ENCODE measurements at regions not wholly inside any gene's neighbourhood (a gene's known extent, or its start where the extent isn't known, plus 50 kb on each side); places are given as distances from the start of the nearest gene placed in this dataset.

DNA sequence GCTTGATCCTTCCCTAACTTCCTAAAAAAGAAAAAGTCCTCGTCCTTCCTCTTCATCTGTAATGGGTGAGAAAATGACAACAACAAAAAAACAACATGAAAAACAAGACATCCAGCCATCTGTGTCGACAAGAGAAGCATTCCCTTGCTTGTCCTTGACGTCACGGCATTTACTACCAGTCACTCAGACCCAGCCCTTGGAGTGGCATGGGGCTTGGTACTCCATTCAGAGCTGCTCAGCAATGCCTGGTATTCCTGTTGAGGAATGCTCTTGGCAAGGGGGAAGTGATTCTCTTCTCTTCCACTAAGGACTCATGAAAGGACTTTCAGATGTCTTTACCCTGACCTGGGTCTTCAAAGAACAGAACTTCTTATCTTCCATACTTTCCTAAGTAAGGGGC lies 339.7 kb upstream of the RASGRP1 start:
- H3K9ac ChIP-seq (ENCODE audit: low read length) = no peak overlapping the region
- H3K4me1 ChIP-seq (ENCODE audit: insufficient read depth, low read length) = no peaks in the 10 kb centered on the region
- H3K27me3 ChIP-seq (ENCODE audit: control insufficient read depth in 1 of 2, insufficient read depth in 2 of 2, low read length in 2 of 2) = no peaks in the 10 kb centered on the region
- H3K36me3 ChIP-seq (ENCODE audit: insufficient read depth, low read length) = no peaks in the 10 kb centered on the region
- H3K4me3 ChIP-seq (ENCODE audit: low read depth in 1 of 2, low read length in 2 of 2) = no peak overlapping the region
- H3K27ac ChIP-seq (ENCODE audit: low read depth, low read length) = no peak overlapping the region
- H3K9me3 ChIP-seq (ENCODE audit: low read length) = no peaks in the 10 kb centered on the region

DNA sequence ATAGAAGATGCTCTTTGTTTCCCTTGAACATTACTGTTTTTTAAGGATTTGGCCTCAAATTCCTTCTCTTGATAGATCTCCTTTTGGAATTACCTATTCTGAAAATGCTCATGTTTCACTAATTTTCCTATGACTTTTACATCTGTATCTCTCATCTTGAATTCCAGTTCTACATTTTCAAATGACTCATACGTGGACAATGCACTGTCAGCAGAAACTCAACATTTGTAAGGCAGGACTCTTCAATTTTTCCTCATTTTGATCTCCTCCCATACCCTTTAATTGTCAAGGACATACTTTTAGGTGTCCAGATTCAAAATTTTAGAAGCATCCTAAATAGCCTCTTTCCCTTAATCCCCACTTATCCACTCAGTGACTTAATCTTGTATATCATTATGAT lies 341.0 kb upstream of the RASGRP1 start:
- H3K27me3 ChIP-seq (ENCODE audit: control insufficient read depth in 1 of 2, insufficient read depth in 2 of 2, low read length in 2 of 2) = no peaks in the 10 kb centered on the region
- no peak overlapping the region for H3K4me3 ChIP-seq (ENCODE audit: low read depth in 1 of 2, low read length in 2 of 2)
- H3K9ac ChIP-seq (ENCODE audit: low read length) = no peak overlapping the region
- no peaks in the 10 kb centered on the region for H3K36me3 ChIP-seq (ENCODE audit: insufficient read depth, low read length)
- no peaks in the 10 kb centered on the region for H3K9me3 ChIP-seq (ENCODE audit: low read length)
- no peak overlapping the region for H3K27ac ChIP-seq (ENCODE audit: low read depth, low read length)
- no peaks in the 10 kb centered on the region for H3K4me1 ChIP-seq (ENCODE audit: insufficient read depth, low read length)

DNA sequence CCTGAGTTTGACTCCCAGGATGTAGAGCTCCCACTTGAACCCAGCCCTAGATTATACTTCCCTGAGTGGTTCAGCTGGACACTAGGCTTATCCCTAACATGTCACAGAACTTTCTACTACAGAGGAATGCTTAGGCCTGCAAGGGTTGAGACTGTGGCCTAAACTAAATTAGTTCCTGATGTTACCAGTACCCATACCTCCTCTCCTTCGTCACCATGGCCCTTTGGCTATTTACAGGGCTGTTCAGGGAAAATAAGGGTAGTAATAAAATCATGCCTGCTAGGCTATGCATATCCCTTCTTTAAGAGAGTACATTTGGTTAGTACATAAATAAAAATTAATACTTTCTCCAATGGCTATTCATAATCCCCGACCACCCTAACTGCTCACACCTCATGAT lies 356.4 kb upstream of the RASGRP1 start:
- H3K36me3 ChIP-seq (ENCODE audit: insufficient read depth, low read length) = no peaks in the 10 kb centered on the region
- no peaks in the 10 kb centered on the region for H3K9me3 ChIP-seq (ENCODE audit: low read length)
- H3K9ac ChIP-seq (ENCODE audit: low read length) = no peak overlapping the region
- no peak overlapping the region for H3K27ac ChIP-seq (ENCODE audit: low read depth, low read length)
- H3K27me3 ChIP-seq (ENCODE audit: control insufficient read depth in 1 of 2, insufficient read depth in 2 of 2, low read length in 2 of 2) = no peaks in the 10 kb centered on the region
- H3K4me1 ChIP-seq (ENCODE audit: insufficient read depth, low read length) = no peaks in the 10 kb centered on the region
- no peak overlapping the region for H3K4me3 ChIP-seq (ENCODE audit: low read depth in 1 of 2, low read length in 2 of 2)

DNA sequence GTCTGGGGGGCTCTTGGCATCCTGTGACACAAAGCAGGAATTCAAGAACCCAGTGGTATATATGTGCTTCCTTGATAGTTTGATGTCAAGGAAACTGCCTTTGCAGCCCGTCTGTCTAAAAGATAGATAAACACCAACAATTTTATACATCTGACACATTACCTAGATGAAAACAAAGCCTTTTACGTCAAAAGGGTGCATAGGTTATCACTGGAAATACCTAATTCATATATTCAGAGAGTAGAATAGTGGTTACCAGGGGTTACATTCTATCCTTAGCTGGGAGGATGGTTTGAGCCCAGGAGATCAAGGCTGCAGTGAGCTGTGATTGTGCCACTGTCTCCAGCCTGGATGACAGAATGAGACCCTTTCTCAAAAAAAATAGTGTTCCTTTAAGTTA lies 356.9 kb upstream of the RASGRP1 start:
- Histone ChIP-seq H3K36me3 (ENCODE audit: insufficient read depth, low read length) (no peaks in the 10 kb centered on the region), H3K27me3 (ENCODE audit: control insufficient read depth in 1 of 2, insufficient read depth in 2 of 2, low read length in 2 of 2) (no peaks in the 10 kb centered on the region), H3K9me3 (ENCODE audit: low read length) (no peaks in the 10 kb centered on the region), H3K4me1 (ENCODE audit: insufficient read depth, low read length) (no peaks in the 10 kb centered on the region), H3K4me3 (ENCODE audit: low read depth in 1 of 2, low read length in 2 of 2) (no peak overlapping the region), H3K27ac (ENCODE audit: low read depth, low read length) (no peak overlapping the region), H3K9ac (ENCODE audit: low read length) (no peak overlapping the region)

DNA sequence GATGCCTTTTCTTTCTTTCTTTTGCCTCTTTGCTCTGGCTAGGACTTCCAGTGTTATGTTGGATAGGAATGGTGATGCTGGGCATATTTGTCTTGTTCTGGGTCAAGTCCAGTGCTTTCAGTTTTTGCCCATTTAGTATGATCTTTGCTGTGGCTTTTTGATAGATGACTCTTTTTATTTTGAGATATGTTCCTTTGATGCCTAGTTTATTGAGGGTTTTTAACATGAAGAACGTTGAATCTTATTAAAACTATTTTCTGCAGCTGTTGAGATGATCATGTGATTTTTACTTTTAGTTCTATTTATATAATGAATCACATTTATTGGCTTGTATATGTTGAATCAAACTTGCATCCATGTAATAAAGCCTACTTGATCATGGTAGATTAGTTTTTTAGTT lies 363.8 kb upstream of the RASGRP1 start:
- Histone ChIP-seq H3K9me3 (ENCODE audit: low read length) (no peaks in the 10 kb centered on the region), H3K27me3 (ENCODE audit: control insufficient read depth in 1 of 2, insufficient read depth in 2 of 2, low read length in 2 of 2) (no peaks in the 10 kb centered on the region), H3K9ac (ENCODE audit: low read length) (no peak overlapping the region), H3K4me3 (ENCODE audit: low read depth in 1 of 2, low read length in 2 of 2) (no peak overlapping the region), H3K4me1 (ENCODE audit: insufficient read depth, low read length) (no peaks in the 10 kb centered on the region), H3K36me3 (ENCODE audit: insufficient read depth, low read length) (no peaks in the 10 kb centered on the region), H3K27ac (ENCODE audit: low read depth, low read length) (no peak overlapping the region)

DNA sequence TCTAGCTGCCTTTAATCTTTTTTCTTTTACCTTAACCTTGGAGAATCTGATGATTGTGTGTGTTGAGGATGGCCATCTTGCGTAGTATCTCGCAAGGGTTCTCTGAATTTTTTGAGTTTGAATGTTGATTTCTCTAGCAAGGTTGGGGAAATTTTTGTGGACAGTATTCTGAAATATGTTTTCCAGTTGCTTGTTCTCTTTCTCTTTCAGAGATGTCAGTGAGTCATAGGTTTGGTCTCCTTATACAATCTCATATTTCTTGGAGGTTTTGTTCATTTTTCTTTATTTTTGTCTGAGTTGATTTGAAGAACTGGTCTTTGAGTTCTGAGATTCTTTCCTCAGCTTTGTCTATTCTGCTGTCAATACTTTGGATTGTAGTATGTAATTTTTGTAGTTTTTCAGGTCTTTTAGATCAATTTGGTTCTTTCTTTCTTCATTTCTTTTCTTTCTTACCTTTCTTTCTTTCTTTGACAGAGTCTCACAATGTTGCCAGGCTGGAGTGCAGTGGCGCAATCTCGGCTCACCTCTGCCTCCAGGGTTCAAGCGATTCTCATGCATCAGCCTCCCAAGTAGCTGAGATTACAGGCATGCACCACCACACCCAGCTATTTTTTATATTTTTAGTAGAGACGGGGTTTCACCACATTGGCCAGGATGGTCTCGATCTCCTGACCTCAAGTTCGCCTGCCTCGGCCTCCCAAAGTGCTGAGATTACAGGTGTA lies 366.4 kb upstream of the RASGRP1 start:
- Histone ChIP-seq H3K4me1 (ENCODE audit: insufficient read depth, low read length) (no peaks in the 10 kb centered on the region), H3K27ac (ENCODE audit: low read depth, low read length) (no peak overlapping the region), H3K27me3 (ENCODE audit: control insufficient read depth in 1 of 2, insufficient read depth in 2 of 2, low read length in 2 of 2) (no peaks in the 10 kb centered on the region), H3K36me3 (ENCODE audit: insufficient read depth, low read length) (no peaks in the 10 kb centered on the region), H3K4me3 (ENCODE audit: low read depth in 1 of 2, low read length in 2 of 2) (no peak overlapping the region), H3K9ac (ENCODE audit: low read length) (no peak overlapping the region), H3K9me3 (ENCODE audit: low read length) (no peaks in the 10 kb centered on the region)

DNA sequence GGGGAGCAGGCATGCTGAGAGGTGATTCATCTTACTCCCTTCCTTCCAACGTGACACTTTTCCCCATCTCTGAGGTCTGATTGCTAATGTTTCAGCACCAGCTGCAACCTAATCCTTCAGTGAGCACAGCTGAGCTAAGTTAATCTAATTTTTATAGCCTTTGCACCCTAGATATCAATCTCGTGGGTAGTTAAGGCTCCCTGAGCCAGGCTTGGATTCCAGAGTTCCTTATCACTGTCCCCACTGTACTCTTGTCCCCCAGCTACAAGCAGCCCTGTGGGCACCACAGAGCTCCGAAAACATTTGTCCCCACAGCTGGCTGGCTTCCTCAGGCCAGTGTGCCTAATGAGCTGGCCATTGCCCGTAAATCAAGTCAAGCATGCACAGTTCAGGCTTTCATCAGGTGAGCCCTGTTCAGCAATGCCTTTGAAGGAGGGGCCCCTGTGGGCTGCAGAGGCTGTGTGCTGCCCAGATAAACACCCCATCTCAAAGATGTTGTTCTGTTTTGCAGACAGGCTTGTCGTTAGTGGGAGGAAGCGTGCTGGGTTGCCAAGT lies 376.9 kb upstream of the RASGRP1 start:
- no peaks in the 10 kb centered on the region for H3K36me3 ChIP-seq (ENCODE audit: insufficient read depth, low read length)
- H3K9me3 ChIP-seq (ENCODE audit: low read length) = no peaks in the 10 kb centered on the region
- H3K27me3 ChIP-seq (ENCODE audit: control insufficient read depth in 1 of 2, insufficient read depth in 2 of 2, low read length in 2 of 2) = no peaks in the 10 kb centered on the region
- H3K27ac ChIP-seq (ENCODE audit: low read depth, low read length) = no peak overlapping the region
- no peak overlapping the region for H3K4me3 ChIP-seq (ENCODE audit: low read depth in 1 of 2, low read length in 2 of 2)
- no peaks in the 10 kb centered on the region for H3K4me1 ChIP-seq (ENCODE audit: insufficient read depth, low read length)
- no peak overlapping the region for H3K9ac ChIP-seq (ENCODE audit: low read length)

DNA sequence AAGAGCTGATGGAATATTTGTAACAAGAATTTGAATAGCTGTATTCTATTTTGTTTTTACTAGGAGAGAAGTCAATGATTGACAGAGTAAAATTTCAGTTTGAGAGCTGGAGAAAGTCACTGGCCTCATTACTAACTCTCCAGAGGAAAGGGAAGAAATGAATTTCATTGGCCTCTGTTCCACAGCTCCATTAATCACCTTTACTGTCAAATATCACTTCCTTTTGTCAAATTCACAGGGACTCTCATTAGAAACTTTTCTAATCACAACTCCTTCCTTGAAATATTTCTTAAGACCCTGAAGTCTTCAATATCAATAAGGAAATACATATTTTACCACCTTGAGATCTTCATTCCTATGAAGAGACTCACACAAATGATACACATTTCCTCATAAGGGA lies 379.9 kb upstream of the RASGRP1 start:
- no peaks in the 10 kb centered on the region for H3K4me1 ChIP-seq (ENCODE audit: insufficient read depth, low read length)
- H3K27ac ChIP-seq (ENCODE audit: low read depth, low read length) = no peak overlapping the region
- no peaks in the 10 kb centered on the region for H3K36me3 ChIP-seq (ENCODE audit: insufficient read depth, low read length)
- H3K9me3 ChIP-seq (ENCODE audit: low read length) = no peaks in the 10 kb centered on the region
- no peaks in the 10 kb centered on the region for H3K27me3 ChIP-seq (ENCODE audit: control insufficient read depth in 1 of 2, insufficient read depth in 2 of 2, low read length in 2 of 2)
- H3K9ac ChIP-seq (ENCODE audit: low read length) = no peak overlapping the region
- no peak overlapping the region for H3K4me3 ChIP-seq (ENCODE audit: low read depth in 1 of 2, low read length in 2 of 2)

DNA sequence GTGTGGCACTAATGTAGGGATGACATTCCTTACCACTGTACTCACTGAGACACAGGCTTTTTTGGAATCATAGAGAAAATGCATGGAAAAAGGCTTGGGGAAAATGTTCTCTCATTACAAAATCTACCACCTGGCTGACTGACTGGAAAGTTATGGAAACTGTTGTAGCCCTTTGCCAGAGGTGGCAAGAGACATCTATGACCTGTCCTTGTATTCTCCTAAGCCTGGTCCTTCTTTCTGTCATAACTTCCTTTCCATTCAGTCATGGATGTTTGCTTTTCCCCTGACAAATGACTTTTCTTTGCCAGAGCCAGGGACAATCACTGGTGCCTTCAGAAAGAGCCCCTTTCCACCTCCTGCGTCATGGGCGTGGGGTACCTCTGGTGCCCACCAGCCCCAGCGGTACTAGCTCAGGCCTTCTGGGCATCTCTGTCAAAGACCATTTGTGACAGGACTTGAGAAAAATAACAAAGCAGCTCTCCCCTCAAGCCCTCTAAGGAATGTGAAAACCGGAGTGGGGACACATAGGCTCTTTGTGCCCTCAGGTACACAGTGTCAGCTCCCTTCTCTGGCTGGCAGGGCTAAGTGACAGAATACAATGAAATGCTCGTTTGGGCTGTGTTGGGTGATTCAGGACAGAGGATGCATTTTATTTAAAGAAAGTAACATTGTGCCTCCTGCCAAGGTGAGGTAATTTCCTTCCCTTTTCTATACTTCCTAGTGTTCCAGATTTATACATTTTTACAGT lies 381.1 kb upstream of the RASGRP1 start:
- Histone ChIP-seq H3K9me3 (ENCODE audit: low read length) (no peaks in the 10 kb centered on the region), H3K4me1 (ENCODE audit: insufficient read depth, low read length) (no peaks in the 10 kb centered on the region), H3K4me3 (ENCODE audit: low read depth in 1 of 2, low read length in 2 of 2) (no peak overlapping the region), H3K36me3 (ENCODE audit: insufficient read depth, low read length) (no peaks in the 10 kb centered on the region), H3K9ac (ENCODE audit: low read length) (no peak overlapping the region), H3K27ac (ENCODE audit: low read depth, low read length) (no peak overlapping the region), H3K27me3 (ENCODE audit: control insufficient read depth in 1 of 2, insufficient read depth in 2 of 2, low read length in 2 of 2) (no peaks in the 10 kb centered on the region)

DNA sequence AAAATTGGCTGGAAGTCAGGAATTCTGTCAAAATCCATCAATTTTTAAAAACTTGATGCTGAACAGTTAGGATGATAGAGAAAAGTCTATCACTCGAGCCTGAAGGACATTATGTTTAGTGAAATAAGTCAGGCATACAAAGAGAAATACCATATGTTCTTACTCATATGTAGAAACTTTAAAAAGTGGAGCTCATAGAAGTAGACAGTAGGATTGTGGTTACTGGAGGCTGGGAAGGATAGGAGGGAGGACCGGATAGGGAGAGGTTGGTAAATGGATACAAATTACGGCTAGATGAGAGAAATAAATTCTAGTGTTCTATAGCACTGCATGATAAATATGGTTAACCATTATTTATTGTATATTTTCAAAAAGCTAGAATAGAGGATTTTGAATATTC lies 389.5 kb upstream of the RASGRP1 start:
- Histone ChIP-seq H3K27ac (ENCODE audit: low read depth, low read length) (no peak overlapping the region), H3K9ac (ENCODE audit: low read length) (no peak overlapping the region), H3K27me3 (ENCODE audit: control insufficient read depth in 1 of 2, insufficient read depth in 2 of 2, low read length in 2 of 2) (no peaks in the 10 kb centered on the region), H3K9me3 (ENCODE audit: low read length) (no peaks in the 10 kb centered on the region), H3K4me1 (ENCODE audit: insufficient read depth, low read length) (no peaks in the 10 kb centered on the region), H3K4me3 (ENCODE audit: low read depth in 1 of 2, low read length in 2 of 2) (no peak overlapping the region), H3K36me3 (ENCODE audit: insufficient read depth, low read length) (no peaks in the 10 kb centered on the region)

DNA sequence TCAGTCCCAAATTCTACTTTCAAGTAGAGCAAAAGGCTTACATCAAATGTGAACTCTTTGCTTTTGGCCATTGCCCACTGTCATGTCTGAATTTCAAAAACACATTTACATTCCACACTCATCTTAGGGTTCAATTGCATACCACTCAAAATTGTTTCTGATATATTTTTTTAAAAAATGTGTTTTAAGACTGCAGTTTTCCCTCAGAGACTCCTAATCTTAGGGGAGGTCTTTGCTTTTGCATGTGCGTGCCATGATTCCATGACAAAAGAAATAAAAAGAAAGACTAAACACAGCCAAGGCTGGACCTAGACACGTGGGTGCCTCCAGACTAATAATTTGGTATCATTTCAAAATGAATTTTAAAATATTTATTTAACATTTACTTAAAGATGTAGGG lies 396.8 kb upstream of the RASGRP1 start:
- Histone ChIP-seq H3K9ac (ENCODE audit: low read length) (no peak overlapping the region), H3K27ac (ENCODE audit: low read depth, low read length) (no peak overlapping the region), H3K9me3 (ENCODE audit: low read length) (no peaks in the 10 kb centered on the region), H3K27me3 (ENCODE audit: control insufficient read depth in 1 of 2, insufficient read depth in 2 of 2, low read length in 2 of 2) (no peaks in the 10 kb centered on the region), H3K36me3 (ENCODE audit: insufficient read depth, low read length) (no peaks in the 10 kb centered on the region), H3K4me3 (ENCODE audit: low read depth in 1 of 2, low read length in 2 of 2) (no peak overlapping the region), H3K4me1 (ENCODE audit: insufficient read depth, low read length) (no peaks in the 10 kb centered on the region)

DNA sequence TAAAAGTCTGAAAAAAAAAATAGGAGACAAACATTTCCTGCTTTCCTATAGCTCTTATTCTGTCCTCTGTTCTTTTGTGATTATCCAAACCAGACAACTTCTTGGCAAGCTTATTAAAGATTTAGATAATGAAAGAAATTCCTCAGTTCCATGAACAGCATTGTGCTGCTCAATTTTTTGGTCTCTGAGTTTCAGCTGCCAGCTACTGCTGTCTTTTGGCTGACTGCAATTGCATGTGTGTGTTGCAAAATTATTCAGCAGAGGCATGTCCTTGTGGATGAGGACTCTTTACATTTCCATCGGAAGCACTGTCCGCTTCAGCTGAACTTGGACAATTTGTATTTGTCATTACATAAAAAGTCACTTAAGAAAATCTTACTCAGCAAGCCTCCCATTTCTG lies 397.3 kb upstream of the RASGRP1 start:
- Histone ChIP-seq H3K27me3 (ENCODE audit: control insufficient read depth in 1 of 2, insufficient read depth in 2 of 2, low read length in 2 of 2) (no peaks in the 10 kb centered on the region), H3K4me3 (ENCODE audit: low read depth in 1 of 2, low read length in 2 of 2) (no peak overlapping the region), H3K27ac (ENCODE audit: low read depth, low read length) (no peak overlapping the region), H3K9ac (ENCODE audit: low read length) (no peak overlapping the region), H3K4me1 (ENCODE audit: insufficient read depth, low read length) (no peaks in the 10 kb centered on the region), H3K9me3 (ENCODE audit: low read length) (no peaks in the 10 kb centered on the region), H3K36me3 (ENCODE audit: insufficient read depth, low read length) (no peaks in the 10 kb centered on the region)
